Endothelial cell of umbilical vein (primary cell): ENCODE measurements at regions not wholly inside any gene's neighbourhood (a gene's known extent, or its start where the extent isn't known, plus 50 kb on each side); places are given as distances from the start of the nearest gene placed in this dataset.

Experiments
- BruUV-seq: library from RNA; stranded (reverse); fragments of 400-500 nt; replicated peaks from 2 replicates; lab custom pipeline; 2021; lab: Mats Ljungman, UMichigan
- CTCF ChIA-PET: fragments of 300-600, 350-600 bp; sonication (Branson Sonifier 250); formaldehyde crosslinking; loops from one replicate; lab custom pipeline; 2021; ENCODE audit warnings: antibody characterized with exemption, inconsistent platforms; lab: Charles Lee
- POLR2A ChIA-PET: fragments of 300-600, 350-600 bp; sonication (Branson Sonifier 250); formaldehyde crosslinking; loops from one replicate; lab custom pipeline; 2021; ENCODE audit warnings: antibody characterized with exemption, inconsistent platforms; lab: Charles Lee
- DNase-seq: peaks from one replicate; pipeline ENCODE4 v3.0.0-alpha.2; 2011; ENCODE audit warnings: low read depth, low spot score
- FAIRE-seq: peaks from 2 replicates; lab custom pipeline; 2011; peaks lifted over from hg19 to GRCh38; lab: Jason Lieb, UNC
- H2AFZ ChIP-seq: 2 replicates; pipeline ENCODE4 v1.6.0; 2012; ENCODE audit warnings: low read depth, low read length, control low read depth, inconsistent platforms
- H3K27ac ChIP-seq: 2 replicates; pipeline ENCODE4 v1.5.1; 2011; ENCODE audit warnings: low read depth, mild to moderate bottlenecking, control low read depth, low read length, moderate library complexity; ENCODE audit not compliant: insufficient read depth
- H3K27me3 ChIP-seq, 2 experiments: 2 replicates each; pipeline versions ENCODE4 v1.6.0 to v1.6.1; 2011; ENCODE audit warnings: low read length in 2 of 2, mixed read lengths in 1 of 2; ENCODE audit not compliant: control insufficient read depth in 2 of 2, insufficient read depth in 2 of 2
- H3K36me3 ChIP-seq, 2 experiments: 2 replicates in 1 of 2; 3 replicates in 1 of 2; pipeline ENCODE4 v1.5.1; 2011; ENCODE audit warnings: low read length in 2 of 2, mild to moderate bottlenecking in 1 of 2, moderate library complexity in 1 of 2; ENCODE audit not compliant: control insufficient read depth in 2 of 2, insufficient read depth in 2 of 2; ENCODE audit errors: extremely low read depth in 1 of 2
- H3K4me1 ChIP-seq: 3 replicates; pipeline ENCODE4 v1.5.1; 2011; ENCODE audit warnings: mild to moderate bottlenecking, low read length; ENCODE audit not compliant: control insufficient read depth, insufficient read depth; ENCODE audit errors: extremely low read depth
- H3K4me2 ChIP-seq: 2 replicates; pipeline ENCODE4 v1.6.1; 2011; ENCODE audit warnings: low read length, control low read depth, mixed read lengths; ENCODE audit not compliant: insufficient read depth
- H3K4me3 ChIP-seq, 3 experiments: fragments of 200-600 bp in 1 of 3; sonication (generic), shearing (Covaris generic) in 1 of 3; replicated peaks in 1 of 3; 2 replicates each; pipeline ENCODE4 v1.5.1; 2011 to 2016; ENCODE audit warnings: control low read depth in 3 of 3, low read length in 3 of 3, mild to moderate bottlenecking in 2 of 3, inconsistent platforms in 1 of 3, low read depth in 1 of 3, moderate library complexity in 1 of 3; ENCODE audit not compliant: insufficient read depth in 1 of 3
- H3K79me2 ChIP-seq: 2 replicates; pipeline ENCODE4 v1.6.0; 2012; ENCODE audit warnings: low read length, inconsistent platforms; ENCODE audit not compliant: control insufficient read depth, insufficient read depth
- H3K9ac ChIP-seq: replicated peaks from 2 replicates; pipeline ENCODE3; 2011; ENCODE audit warnings: low read length, control low read depth; ENCODE audit not compliant: insufficient read depth; ENCODE audit errors: extremely low read depth
- H3K9me1 ChIP-seq: replicated peaks from 3 replicates; pipeline ENCODE4 v1.6.0; 2011; ENCODE audit warnings: mild to moderate bottlenecking, low read length; ENCODE audit not compliant: control insufficient read depth, insufficient read depth; ENCODE audit errors: extremely low read depth
- H3K9me3 ChIP-seq: replicated peaks from 2 replicates; pipeline ENCODE4 v1.5.1; 2012; ENCODE audit warnings: low read length, inconsistent platforms; ENCODE audit not compliant: control insufficient read depth, insufficient read depth
- H4K20me1 ChIP-seq: replicated peaks from 2 replicates; pipeline ENCODE3; 2011; ENCODE audit warnings: mild to moderate bottlenecking, low read length; ENCODE audit not compliant: control insufficient read depth, insufficient read depth; ENCODE audit errors: extremely low read depth
- EZH2 ChIP-seq: IDR thresholded peaks from 2 replicates; pipeline ENCODE4 v1.6.1; 2012; ENCODE audit warnings: borderline replicate concordance, low read depth, mild to moderate bottlenecking, moderate library complexity, low read length, inconsistent platforms; ENCODE audit not compliant: severe bottlenecking
- FOS ChIP-seq: IDR thresholded peaks from 2 replicates; pipeline ENCODE4 v1.6.1; 2011; ENCODE audit warnings: mild to moderate bottlenecking, low read length, moderate library complexity, borderline replicate concordance; ENCODE audit not compliant: insufficient read depth
- GATA2 ChIP-seq: IDR thresholded peaks from 2 replicates; pipeline ENCODE4 v1.7.0; 2011; ENCODE audit warnings: low read depth, mild to moderate bottlenecking, moderate library complexity, mixed read lengths, low read length; ENCODE audit not compliant: insufficient read length, insufficient read depth
- JUN ChIP-seq: IDR thresholded peaks from 2 replicates; pipeline ENCODE4 v1.6.1; 2011; ENCODE audit warnings: borderline replicate concordance, low read depth; ENCODE audit not compliant: insufficient read length, insufficient read depth
- POLR2A ChIP-seq: IDR thresholded peaks from 2 replicates; pipeline ENCODE4 v1.6.1; 2012; ENCODE audit warnings: low read depth, mild to moderate bottlenecking, control low read depth, low read length
- dilution Hi-C: fragments of 300-500 bp; cut with MboI; formaldehyde crosslinking; loops from one replicate; pipeline ENCODE4 v1.15.0; 2019; ENCODE audit warnings: low sequenced_read_pairs; ENCODE audit not compliant: extremely low pct_ligation_motif_present
- intact Hi-C: fragments of 100-400 bp; cut with micrococcal nuclease; formaldehyde crosslinking; loops from one replicate; pipeline ENCODE4 v1.10.0; 2022
- TF ChIP-seq, protein P1 (sequence below), 2 donors: IDR thresholded peaks; 1 replicate in 1 of 2; 2 replicates in 1 of 2; pipeline ENCODE4 v1.5.1; 2011; ENCODE audit warnings: low read length in 2 of 2, mild to moderate bottlenecking in 2 of 2, moderate library complexity in 2 of 2, control low read depth in 1 of 2, inconsistent platforms in 1 of 2, low read depth in 1 of 2; ENCODE audit not compliant: insufficient read depth in 1 of 2; ENCODE audit errors: extremely low read depth in 1 of 2
- TF ChIP-seq, protein P2 (sequence below): IDR thresholded peaks from 2 replicates; pipeline ENCODE4 v1.6.1; 2011; ENCODE audit not compliant: insufficient read depth, insufficient read length

DNA sequence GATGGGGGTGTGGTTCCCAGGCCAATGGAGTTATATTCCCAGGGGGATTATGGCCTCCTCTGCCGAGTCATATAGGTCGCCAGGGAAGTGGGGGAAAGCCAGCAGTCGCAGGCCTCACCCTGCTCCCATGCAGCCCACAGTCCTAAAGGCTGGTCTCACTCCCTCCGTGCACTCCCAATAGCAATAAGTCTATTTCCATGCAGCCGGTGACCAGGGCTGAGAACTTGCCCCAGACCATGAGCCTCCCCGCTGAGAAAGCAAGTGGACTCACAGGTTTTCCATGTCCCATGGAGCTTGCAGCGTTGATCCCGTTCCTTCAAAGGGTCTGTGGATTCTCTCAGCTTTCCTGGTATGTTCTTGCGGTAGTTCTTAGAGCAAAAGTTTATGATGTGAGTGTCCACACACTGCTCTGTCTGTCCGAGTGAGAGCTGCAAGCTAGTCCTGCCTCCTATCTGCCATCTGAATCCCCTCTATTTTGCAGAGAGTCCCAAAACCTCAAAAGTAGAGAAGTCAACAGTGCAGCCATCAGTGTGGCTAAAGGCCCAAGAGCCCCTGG is 81.7 kb upstream of the TMPRSS2 start:
- Histone ChIP-seq H4K20me1 (no peaks in the 10 kb centered on the region), H3K4me2 (no peak overlapping the region), H3K9me3 (no peaks in the 10 kb centered on the region), H3K9me1 (no peaks in the 10 kb centered on the region), H3K79me2 (no peaks in the 10 kb centered on the region), H3K4me1 (no peaks in the 10 kb centered on the region), H2AFZ (no peak overlapping the region), H3K4me3 (no peak overlapping the region), H3K27ac (no peak overlapping the region), H3K27me3 (no peaks in the 10 kb centered on the region), H3K9ac (no peak overlapping the region), H3K36me3 (no peaks in the 10 kb centered on the region)
- TF ChIP-seq, protein P1, sequence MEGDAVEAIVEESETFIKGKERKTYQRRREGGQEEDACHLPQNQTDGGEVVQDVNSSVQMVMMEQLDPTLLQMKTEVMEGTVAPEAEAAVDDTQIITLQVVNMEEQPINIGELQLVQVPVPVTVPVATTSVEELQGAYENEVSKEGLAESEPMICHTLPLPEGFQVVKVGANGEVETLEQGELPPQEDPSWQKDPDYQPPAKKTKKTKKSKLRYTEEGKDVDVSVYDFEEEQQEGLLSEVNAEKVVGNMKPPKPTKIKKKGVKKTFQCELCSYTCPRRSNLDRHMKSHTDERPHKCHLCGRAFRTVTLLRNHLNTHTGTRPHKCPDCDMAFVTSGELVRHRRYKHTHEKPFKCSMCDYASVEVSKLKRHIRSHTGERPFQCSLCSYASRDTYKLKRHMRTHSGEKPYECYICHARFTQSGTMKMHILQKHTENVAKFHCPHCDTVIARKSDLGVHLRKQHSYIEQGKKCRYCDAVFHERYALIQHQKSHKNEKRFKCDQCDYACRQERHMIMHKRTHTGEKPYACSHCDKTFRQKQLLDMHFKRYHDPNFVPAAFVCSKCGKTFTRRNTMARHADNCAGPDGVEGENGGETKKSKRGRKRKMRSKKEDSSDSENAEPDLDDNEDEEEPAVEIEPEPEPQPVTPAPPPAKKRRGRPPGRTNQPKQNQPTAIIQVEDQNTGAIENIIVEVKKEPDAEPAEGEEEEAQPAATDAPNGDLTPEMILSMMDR (IDR thresholded peaks at IDR 0.05; ENCODE audit: extremely low read depth in 1 of 2, insufficient read depth in 1 of 2, low read depth in 1 of 2, low read length in 2 of 2) = no peak
- no peak for TF ChIP-seq JUN
- no peak for TF ChIP-seq FOS
- no peak for TF ChIP-seq EZH2
- TF ChIP-seq POLR2A = no peak
- TF ChIP-seq, protein P2, sequence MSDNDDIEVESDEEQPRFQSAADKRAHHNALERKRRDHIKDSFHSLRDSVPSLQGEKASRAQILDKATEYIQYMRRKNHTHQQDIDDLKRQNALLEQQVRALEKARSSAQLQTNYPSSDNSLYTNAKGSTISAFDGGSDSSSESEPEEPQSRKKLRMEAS = no peak
- TF ChIP-seq GATA2 = no peak
- FAIRE-seq = no peak
- ChIA-PET CTCF (interaction anchor here (1.5 kb wide), 1 partner anchor 23 kb away, joined by 3 read pairs; no protein-coding TSS in a partner anchor), POLR2A (no interaction called here)
- no peak for DNase-seq
- BruUV-seq = no TSS peak
- dilution Hi-C loops = no loop called here
- intact Hi-C loops = no loop called here
